GM19372 (cell line): ENCODE measurements at regions not wholly inside any gene's neighbourhood (a gene's known extent, or its start where the extent isn't known, plus 50 kb on each side); places are given as distances from the start of the nearest gene placed in this dataset.
"Not testable (repeated sequence)": the region's sequence is repeated elsewhere in the genome, so short reads cannot be mapped to it uniquely, and the experiment has no call there.

Experiments
- ATAC-seq: cut with Tn5 transposase; IDR thresholded peaks from one replicate; pipeline ENCODE4 v1.9.1; 2021; ENCODE audit warnings: mild to moderate bottlenecking, low read depth, moderate library complexity; ENCODE audit not compliant: unreplicated experiment

GRCh38 chr21:28336314-28336713 is 656.4 kb downstream of the LTN1 start:
- no peak for ATAC-seq

- no peak for ATAC-seq
Observed at GRCh38 chr21:28334407-28334806, 658.3 kb downstream of the LTN1 start.

GRCh38 chr21:28333578-28334075 is 659.0 kb downstream of the LTN1 start:
- no peak for ATAC-seq

- no peak for ATAC-seq
Observed at GRCh38 chr21:28332796-28333195, 659.9 kb downstream of the LTN1 start.

GRCh38 chr21:28325618-28326017 is 667.1 kb downstream of the LTN1 start:
- ATAC-seq: no peak

GRCh38 chr21:28324690-28325089 is 668.0 kb downstream of the LTN1 start:
- ATAC-seq: no peak

GRCh38 chr21:28317177-28317950 is 675.3 kb downstream of the LTN1 start:
- ATAC-seq: no peak

- ATAC-seq: no peak
Observed at GRCh38 chr21:28311411-28312190, 681.1 kb downstream of the LTN1 start.

GRCh38 chr21:28310711-28311110 is 682.0 kb downstream of the LTN1 start:
- no peak for ATAC-seq

- no peak for ATAC-seq
Observed at GRCh38 chr21:28310171-28310685, 682.4 kb downstream of the LTN1 start.

- no peak for ATAC-seq
Observed at GRCh38 chr21:28309596-28309995, 683.1 kb downstream of the LTN1 start.

- no peak for ATAC-seq
Observed at GRCh38 chr21:28308516-28308915, 684.2 kb downstream of the LTN1 start.

GRCh38 chr21:28299946-28300345 is 692.7 kb downstream of the LTN1 start:
- no peak for ATAC-seq

GRCh38 chr21:28298251-28298672 is 694.4 kb downstream of the LTN1 start:
- no peak for ATAC-seq

GRCh38 chr21:28294051-28294450 is 698.6 kb downstream of the LTN1 start:
- no peak for ATAC-seq

- ATAC-seq: no peak
Observed at GRCh38 chr21:28283641-28284490, 708.8 kb downstream of the LTN1 start.

- ATAC-seq: no peak
Observed at GRCh38 chr21:28282833-28283232, 709.8 kb downstream of the LTN1 start.

GRCh38 chr21:28281357-28281756 is 711.3 kb downstream of the LTN1 start:
- not testable (repeated sequence) for ATAC-seq

GRCh38 chr21:28280611-28281010 is 712.1 kb downstream of the LTN1 start:
- no peak for ATAC-seq

- ATAC-seq: no peak
Observed at GRCh38 chr21:28277324-28277723, 715.4 kb downstream of the LTN1 start.
